ENCODE measurements at regions not wholly inside any gene's neighbourhood (a gene's known extent, or its start where the extent isn't known, plus 50 kb on each side); places are given as distances from the start of the nearest gene placed in this dataset.

DNA sequence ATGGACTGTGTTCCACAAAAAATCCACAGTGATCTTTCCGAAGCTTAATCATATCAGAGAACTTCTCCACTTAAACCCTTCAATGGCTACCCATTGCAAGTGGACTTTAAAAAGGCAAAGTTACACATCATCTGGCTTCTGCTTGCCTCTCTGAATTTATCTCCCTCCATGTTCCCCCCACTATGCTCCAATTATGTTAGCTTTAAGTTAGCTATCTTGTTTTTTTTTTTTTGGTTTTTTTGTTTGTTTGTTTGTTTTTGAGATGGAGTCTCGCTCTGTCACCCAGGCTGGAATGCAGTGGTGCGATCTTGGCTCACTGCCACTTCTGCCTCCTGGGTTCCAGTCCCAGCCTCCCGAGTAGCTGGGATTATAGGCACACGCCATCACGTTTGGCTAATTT is 166.4 kb upstream of the ADGRL2 start:
- no peak overlapping the region for H3K4me3 ChIP-seq (ENCODE audit: low read depth, low read length)
- TF ChIP-seq, protein P1, sequence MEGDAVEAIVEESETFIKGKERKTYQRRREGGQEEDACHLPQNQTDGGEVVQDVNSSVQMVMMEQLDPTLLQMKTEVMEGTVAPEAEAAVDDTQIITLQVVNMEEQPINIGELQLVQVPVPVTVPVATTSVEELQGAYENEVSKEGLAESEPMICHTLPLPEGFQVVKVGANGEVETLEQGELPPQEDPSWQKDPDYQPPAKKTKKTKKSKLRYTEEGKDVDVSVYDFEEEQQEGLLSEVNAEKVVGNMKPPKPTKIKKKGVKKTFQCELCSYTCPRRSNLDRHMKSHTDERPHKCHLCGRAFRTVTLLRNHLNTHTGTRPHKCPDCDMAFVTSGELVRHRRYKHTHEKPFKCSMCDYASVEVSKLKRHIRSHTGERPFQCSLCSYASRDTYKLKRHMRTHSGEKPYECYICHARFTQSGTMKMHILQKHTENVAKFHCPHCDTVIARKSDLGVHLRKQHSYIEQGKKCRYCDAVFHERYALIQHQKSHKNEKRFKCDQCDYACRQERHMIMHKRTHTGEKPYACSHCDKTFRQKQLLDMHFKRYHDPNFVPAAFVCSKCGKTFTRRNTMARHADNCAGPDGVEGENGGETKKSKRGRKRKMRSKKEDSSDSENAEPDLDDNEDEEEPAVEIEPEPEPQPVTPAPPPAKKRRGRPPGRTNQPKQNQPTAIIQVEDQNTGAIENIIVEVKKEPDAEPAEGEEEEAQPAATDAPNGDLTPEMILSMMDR (conservative IDR thresholded peaks at IDR 0.05; ENCODE audit: low read depth, low read length) = no peak
- no peak for DNase-seq (ENCODE audit: low read depth)

DNA sequence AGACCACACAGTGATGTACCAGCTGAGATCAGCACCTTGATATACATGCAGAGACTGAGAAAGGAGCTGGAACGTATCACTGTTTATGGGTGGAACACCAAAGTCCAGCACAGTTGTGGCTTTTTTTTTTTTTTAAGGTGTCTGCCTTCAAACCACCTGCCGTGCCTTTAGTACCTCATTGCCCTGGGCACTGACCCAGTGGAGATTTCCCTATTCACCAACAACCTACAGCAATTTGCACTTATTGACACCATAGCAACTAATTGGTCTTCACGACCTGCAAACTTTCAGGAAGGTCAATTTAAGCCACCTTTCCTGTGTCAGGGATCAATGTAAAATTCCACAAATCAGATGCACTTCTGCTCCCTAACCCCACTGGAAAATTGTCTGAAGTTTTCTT is 181.6 kb upstream of the ADGRL2 start:
- TF ChIP-seq, protein P1 (conservative IDR thresholded peaks at IDR 0.05; ENCODE audit: low read depth, low read length) = no peak

DNA sequence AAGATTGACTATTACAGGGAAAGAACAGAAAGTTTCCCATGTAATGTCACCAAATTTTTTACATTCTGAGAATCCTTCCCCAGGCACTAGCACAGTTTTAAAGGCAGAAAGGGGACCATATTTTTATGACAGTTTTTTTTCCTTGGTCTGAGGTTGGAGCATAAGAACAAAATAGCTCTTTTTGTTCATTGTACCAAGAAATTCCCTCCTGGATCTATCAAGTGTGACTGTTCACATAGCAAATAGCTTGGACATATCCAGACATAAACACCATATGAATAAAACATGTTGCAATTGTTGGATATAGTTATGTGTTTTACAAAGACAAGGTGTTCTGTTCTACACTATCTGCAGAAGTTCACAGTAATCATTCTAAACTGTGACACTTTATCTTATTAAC is 182.4 kb upstream of the ADGRL2 start:
- DNase-seq (ENCODE audit: low read depth) = no peak
- H3K4me3 ChIP-seq (ENCODE audit: low read depth, low read length) = no peak overlapping the region
- TF ChIP-seq, protein P1 (conservative IDR thresholded peaks at IDR 0.05; ENCODE audit: low read depth, low read length) = no peak

More for the DNA sequence above, 181.6 kb upstream of the ADGRL2 start:
- no peak for DNase-seq (ENCODE audit: low read depth)
- H3K4me3 ChIP-seq (ENCODE audit: low read depth, low read length) = no peak overlapping the region

DNA sequence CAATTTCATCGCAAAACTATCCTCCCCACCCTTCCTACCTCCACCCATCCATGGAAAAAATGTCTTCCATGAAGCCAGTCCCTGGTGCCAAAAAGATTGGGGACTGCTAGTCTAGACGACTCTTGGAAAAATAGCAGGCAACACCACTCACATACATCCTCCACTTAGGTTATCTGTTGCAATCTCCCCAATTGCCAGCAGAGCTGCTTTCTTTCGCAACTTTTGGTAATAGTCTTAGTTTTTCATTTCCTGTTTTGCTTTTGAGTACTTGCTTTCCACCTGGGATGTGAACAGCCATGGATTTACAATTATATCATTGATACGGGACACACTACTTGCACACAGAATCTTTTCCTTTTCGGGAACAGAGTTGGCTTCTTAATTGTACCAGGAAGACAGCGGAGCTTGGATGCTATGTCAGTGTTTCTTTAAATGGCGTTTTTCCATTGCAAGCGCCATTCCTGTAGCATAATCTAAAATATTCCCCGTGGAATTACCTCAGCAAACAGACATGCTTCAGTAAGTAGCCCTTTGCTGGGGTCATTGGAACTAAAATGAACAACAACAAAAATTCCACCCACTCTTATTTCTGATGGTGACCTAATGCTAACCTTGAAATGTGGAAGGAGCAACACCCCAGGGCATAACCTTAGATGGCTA is 183.3 kb upstream of the ADGRL2 start:
- H3K4me3 ChIP-seq (ENCODE audit: low read depth, low read length) = no peak overlapping the region
- TF ChIP-seq, protein P1 (conservative IDR thresholded peaks at IDR 0.05; ENCODE audit: low read depth, low read length) = peak; percentile 28
- DNase-seq (ENCODE audit: low read depth) = no peak

DNA sequence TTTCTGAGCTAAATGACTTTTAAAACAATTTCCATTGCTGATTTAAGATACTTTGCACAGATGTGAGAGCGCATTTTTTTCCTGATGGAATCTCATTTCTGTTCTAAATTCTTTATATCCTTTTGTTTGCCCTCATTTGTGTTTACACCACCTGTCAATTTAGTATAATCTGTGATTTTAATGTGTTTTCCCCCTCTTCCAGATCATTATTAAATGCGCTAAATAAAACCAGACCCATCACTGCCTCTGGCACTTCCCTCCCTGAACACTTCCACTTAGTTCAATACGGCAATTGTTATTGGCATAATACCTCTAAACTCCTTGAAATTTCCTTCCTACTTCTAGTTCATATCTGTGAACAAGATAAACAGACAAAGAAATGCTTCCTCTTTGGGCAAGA is 186.9 kb upstream of the ADGRL2 start:
- DNase-seq (ENCODE audit: low read depth) = no peak
- no peak overlapping the region for H3K4me3 ChIP-seq (ENCODE audit: low read depth, low read length)
- TF ChIP-seq, protein P1 (conservative IDR thresholded peaks at IDR 0.05; ENCODE audit: low read depth, low read length) = no peak

DNA sequence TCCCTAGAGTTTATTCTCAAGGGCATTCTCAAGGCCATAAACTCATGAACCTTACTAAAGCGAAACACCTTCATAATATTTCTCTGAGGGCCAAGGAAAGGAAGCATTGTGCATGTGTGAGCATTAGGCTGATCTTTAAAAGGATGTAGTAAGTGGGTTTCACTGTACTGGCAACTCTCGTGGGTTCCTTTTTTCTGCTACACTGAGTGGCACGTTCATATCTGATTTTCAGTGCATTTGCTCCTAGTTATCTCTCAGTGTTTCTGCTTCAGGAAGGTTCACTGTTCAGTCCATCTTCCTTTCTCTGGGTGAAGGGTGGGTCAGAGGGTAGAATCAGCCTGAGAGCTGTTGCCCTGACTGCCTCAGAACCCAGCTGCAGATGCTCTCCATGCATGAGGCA is 192.8 kb upstream of the ADGRL2 start:
- TF ChIP-seq, protein P1 (conservative IDR thresholded peaks at IDR 0.05; ENCODE audit: low read depth, low read length) = no peak
- no peak overlapping the region for H3K4me3 ChIP-seq (ENCODE audit: low read depth, low read length)
- DNase-seq (ENCODE audit: low read depth) = no peak

DNA sequence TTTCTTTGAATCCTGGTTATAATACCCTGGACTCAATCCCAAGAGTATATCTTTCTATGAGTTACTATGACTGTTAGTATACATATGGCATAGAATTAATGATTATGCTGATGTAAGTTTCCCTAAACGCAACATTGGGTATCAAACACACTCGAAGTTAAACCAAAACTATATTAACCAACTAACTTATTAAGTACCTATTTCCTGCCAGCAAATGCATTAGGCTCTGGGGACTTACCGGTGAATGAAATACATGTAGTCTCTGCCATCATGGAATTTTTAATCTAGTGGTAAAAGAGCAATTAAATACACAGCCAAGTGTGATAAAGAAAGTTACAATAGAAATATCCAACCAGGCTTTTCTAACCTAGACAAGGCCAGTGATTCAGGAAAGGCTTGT is 193.6 kb upstream of the ADGRL2 start:
- H3K4me3 ChIP-seq (ENCODE audit: low read depth, low read length) = no peak overlapping the region
- TF ChIP-seq, protein P1 (conservative IDR thresholded peaks at IDR 0.05; ENCODE audit: low read depth, low read length) = no peak
- DNase-seq (ENCODE audit: low read depth) = peak; percentile 32

All from epithelial cell of proximal tubule (primary cell).